ENCODE measurements at regions not wholly inside any gene's neighbourhood (a gene's known extent, or its start where the extent isn't known, plus 50 kb on each side); places are given as distances from the start of the nearest gene placed in this dataset.

GRCh38 chr15:97153356-97153965 lies 807.0 kb upstream of the ARRDC4 start:
- TF ChIP-seq POLR2A (IDR thresholded peaks at IDR 0.05) (no peak), CTCF (IDR thresholded peaks at IDR 0.05) (no peak)

Measured in breast epithelium (tissue), 3 donors.